ENCODE measurements at regions not wholly inside any gene's neighbourhood (a gene's known extent, or its start where the extent isn't known, plus 50 kb on each side); places are given as distances from the start of the nearest gene placed in this dataset.

- H3K36me3 Mint-ChIP-seq = no peaks in the 10 kb centered on the region
- H3K9me3 Mint-ChIP-seq = no peaks in the 10 kb centered on the region
- H3K4me3 Mint-ChIP-seq = no peak overlapping the region
- H3K4me1 Mint-ChIP-seq = peaks cover 26 to 49% of the 10 kb centered on the region in 2 donors
- no peak for ATAC-seq (replicated peaks)
- no peak overlapping the region for H3K27ac Mint-ChIP-seq
- DNase-seq = no peak
- peaks cover 0 to 25% of the 10 kb centered on the region in 2 donors for H3K27me3 Mint-ChIP-seq
Measured at GRCh38 chr4:153084224-153084979, 119.8 kb upstream of the TRIM2 start.

GRCh38 chr4:153084980-153085630, 119.1 kb upstream of the TRIM2 start:
- Mint-ChIP-seq H3K4me3 (peak overlapping the region in 1 of 2 donors; percentile 1), H3K9me3 (no peaks in the 10 kb centered on the region), H3K27me3 (peaks cover 0 to 21% of the 10 kb centered on the region in 2 donors), H3K4me1 (peaks cover 26 to 46% of the 10 kb centered on the region in 2 donors), H3K27ac (peak overlapping the region; percentile 68), H3K36me3 (no peaks in the 10 kb centered on the region)
- ATAC-seq (replicated peaks) (peak; percentile 68 to 74), DNase-seq (peak; percentile 71)

DNA sequence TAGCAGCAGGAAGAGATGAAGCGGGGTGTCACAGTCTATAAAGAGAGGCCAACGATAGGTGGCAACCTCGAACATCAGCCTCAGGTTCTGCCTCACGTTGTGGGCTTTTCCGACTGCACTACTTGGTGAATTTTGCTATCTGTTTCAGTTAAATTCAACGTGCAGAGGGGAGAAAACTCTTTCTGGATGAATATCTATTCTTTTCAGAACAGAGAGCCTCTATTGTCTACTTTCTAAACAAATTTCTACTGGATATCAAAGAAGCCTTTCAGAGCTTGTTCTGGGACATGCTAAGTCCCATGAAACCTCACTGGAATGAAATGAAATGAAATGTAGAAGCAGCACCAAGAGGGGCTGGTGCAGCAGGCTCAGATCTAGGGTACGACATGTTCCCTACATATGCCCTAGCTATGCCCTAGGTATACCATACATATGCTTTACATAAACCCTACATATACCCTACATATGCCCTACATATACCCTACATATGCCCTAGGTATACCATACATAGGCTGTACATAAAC, 116.5 kb upstream of the TRIM2 start:
- no peaks in the 10 kb centered on the region for H3K9me3 Mint-ChIP-seq
- ATAC-seq (replicated peaks) (no peak), DNase-seq (no peak)
- H3K27ac Mint-ChIP-seq = no peak overlapping the region
- H3K4me3 Mint-ChIP-seq = no peak overlapping the region
- H3K27me3 Mint-ChIP-seq = peaks cover 0 to 17% of the 10 kb centered on the region in 2 donors
- H3K4me1 Mint-ChIP-seq = peaks cover 14 to 42% of the 10 kb centered on the region in 2 donors
- no peaks in the 10 kb centered on the region for H3K36me3 Mint-ChIP-seq

DNA sequence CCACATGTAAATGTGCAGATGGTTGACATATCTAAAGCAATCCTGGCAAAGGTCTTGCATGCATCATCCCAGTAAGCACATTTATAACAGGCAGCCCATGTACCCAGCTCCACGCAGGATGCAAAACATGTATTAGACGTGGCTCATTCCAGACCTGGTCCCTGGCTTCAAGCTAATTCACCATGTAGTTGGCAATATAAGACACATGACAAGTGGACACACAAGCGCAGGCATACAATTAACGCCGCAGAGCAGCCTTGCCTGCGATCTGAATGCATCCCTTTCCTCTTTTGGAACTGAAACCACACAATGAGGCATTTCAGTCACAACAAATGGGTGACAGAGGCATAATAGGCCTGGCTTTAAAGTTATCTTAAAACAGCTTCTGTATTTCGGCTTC, 114.5 kb upstream of the TRIM2 start:
- H3K4me3 Mint-ChIP-seq = no peak overlapping the region
- no peak for DNase-seq
- H3K27ac Mint-ChIP-seq = no peak overlapping the region
- peaks cover 0 to 17% of the 10 kb centered on the region in 2 donors for H3K27me3 Mint-ChIP-seq
- H3K9me3 Mint-ChIP-seq = no peaks in the 10 kb centered on the region
- H3K36me3 Mint-ChIP-seq = no peaks in the 10 kb centered on the region
- peaks cover 8 to 32% of the 10 kb centered on the region in 2 donors for H3K4me1 Mint-ChIP-seq
- ATAC-seq (replicated peaks) = no peak

GRCh38 chr4:153090181-153090580, 114.1 kb upstream of the TRIM2 start:
- no peak overlapping the region for H3K4me3 Mint-ChIP-seq
- ATAC-seq (replicated peaks) (no peak), DNase-seq (no peak)
- H3K4me1 Mint-ChIP-seq = peaks cover 6 to 28% of the 10 kb centered on the region in 2 donors
- H3K27ac Mint-ChIP-seq = no peak overlapping the region
- no peaks in the 10 kb centered on the region for H3K9me3 Mint-ChIP-seq
- H3K36me3 Mint-ChIP-seq = no peaks in the 10 kb centered on the region
- H3K27me3 Mint-ChIP-seq = peaks cover 0 to 17% of the 10 kb centered on the region in 2 donors

- ATAC-seq (replicated peaks) (no peak), DNase-seq (no peak)
- H3K4me1 Mint-ChIP-seq = peaks cover 0 to 22% of the 10 kb centered on the region in 2 donors
- no peaks in the 10 kb centered on the region for H3K9me3 Mint-ChIP-seq
- H3K4me3 Mint-ChIP-seq = no peak overlapping the region
- no peaks in the 10 kb centered on the region for H3K36me3 Mint-ChIP-seq
- H3K27ac Mint-ChIP-seq = no peak overlapping the region
- H3K27me3 Mint-ChIP-seq = peaks cover 0 to 11% of the 10 kb centered on the region in 2 donors
Measured at GRCh38 chr4:153090670-153091385, 113.4 kb upstream of the TRIM2 start.

- Mint-ChIP-seq H3K36me3 (no peaks in the 10 kb centered on the region), H3K27ac (no peak overlapping the region), H3K27me3 (no peaks in the 10 kb centered on the region), H3K4me3 (no peak overlapping the region), H3K9me3 (no peaks in the 10 kb centered on the region), H3K4me1 (peaks cover 0 to 19% of the 10 kb centered on the region in 2 donors)
- ATAC-seq (replicated peaks) (no peak), DNase-seq (no peak)
Measured at GRCh38 chr4:153093396-153093795, 110.8 kb upstream of the TRIM2 start.

DNA sequence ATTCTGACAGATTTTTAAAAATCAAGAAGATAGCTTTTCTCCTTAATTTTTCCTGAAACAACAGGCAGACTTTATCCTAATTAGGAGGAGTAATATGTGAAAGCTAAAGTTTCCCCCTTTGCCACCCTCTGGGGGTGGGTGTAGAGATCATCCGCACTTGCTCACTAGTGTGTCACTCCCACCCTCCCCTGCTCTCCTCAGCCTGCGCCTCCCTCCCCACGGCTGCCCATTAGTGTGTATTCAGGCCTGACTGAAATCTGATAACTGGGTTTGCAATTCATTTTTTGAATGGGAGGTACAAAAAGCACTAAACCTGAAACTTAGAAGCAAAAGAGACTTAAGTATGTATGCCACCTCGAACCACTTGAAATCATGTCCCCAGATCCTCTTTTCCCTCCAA, 110.4 kb upstream of the TRIM2 start:
- no peaks in the 10 kb centered on the region for H3K9me3 Mint-ChIP-seq
- no peak overlapping the region for H3K27ac Mint-ChIP-seq
- H3K4me1 Mint-ChIP-seq = peaks cover 0 to 17% of the 10 kb centered on the region in 2 donors
- no peak overlapping the region for H3K4me3 Mint-ChIP-seq
- H3K36me3 Mint-ChIP-seq = no peaks in the 10 kb centered on the region
- no peaks in the 10 kb centered on the region for H3K27me3 Mint-ChIP-seq
- DNase-seq = no peak
- no peak for ATAC-seq (replicated peaks)

DNA sequence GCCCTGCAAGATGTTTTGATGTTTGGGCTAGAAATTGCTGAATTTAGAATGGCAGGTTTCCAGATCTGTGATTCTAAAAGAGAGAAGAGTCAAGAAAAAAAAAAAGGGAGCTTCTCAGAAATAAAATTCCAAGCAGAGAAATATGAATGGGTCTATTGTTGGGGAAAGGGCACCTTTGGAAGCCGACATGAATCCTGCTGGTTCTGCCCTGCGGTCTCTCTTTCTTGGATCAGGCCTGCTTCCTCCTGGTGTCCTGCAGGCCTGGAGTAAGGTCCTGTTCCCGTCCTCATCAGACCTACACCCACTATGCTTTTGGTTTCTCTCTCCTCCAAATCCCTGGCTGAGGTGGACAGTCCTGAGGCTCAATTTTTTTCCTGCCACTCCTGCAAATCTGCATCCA, 109.8 kb upstream of the TRIM2 start:
- no peak for ATAC-seq (replicated peaks)
- H3K36me3 Mint-ChIP-seq = no peaks in the 10 kb centered on the region
- H3K27me3 Mint-ChIP-seq = no peaks in the 10 kb centered on the region
- peaks cover 0 to 11% of the 10 kb centered on the region in 2 donors for H3K4me1 Mint-ChIP-seq
- H3K27ac Mint-ChIP-seq = no peak overlapping the region
- no peaks in the 10 kb centered on the region for H3K9me3 Mint-ChIP-seq
- no peak for DNase-seq
- H3K4me3 Mint-ChIP-seq = no peak overlapping the region

- Mint-ChIP-seq H3K9me3 (no peaks in the 10 kb centered on the region), H3K4me3 (no peak overlapping the region), H3K27ac (no peak overlapping the region), H3K27me3 (no peaks in the 10 kb centered on the region), H3K4me1 (peaks cover 0 to 4% of the 10 kb centered on the region in 2 donors), H3K36me3 (no peaks in the 10 kb centered on the region)
- ATAC-seq (replicated peaks) (peak in 1 of 2 donors; percentile 38), DNase-seq (no peak)
Measured at GRCh38 chr4:153095448-153096204, 108.6 kb upstream of the TRIM2 start.

DNA sequence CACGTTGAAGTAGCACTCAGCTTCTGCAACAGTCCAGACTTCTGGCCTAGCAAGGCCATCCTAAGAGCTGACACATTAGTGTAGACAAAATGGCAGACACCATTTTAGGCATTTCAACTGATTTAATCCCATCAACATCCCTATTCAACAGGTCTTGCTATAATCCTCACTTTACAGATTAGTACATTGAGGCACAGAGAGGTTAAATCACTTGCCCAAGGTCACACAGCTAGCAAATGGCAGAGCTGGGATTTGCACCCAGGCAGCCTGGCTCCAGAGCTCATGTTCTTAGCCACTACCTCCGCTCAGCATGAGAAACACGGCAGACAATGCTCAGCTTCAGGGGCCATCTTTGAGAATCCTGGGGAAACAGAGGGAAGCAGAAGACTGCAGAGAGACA, 107.9 kb upstream of the TRIM2 start:
- Mint-ChIP-seq H3K36me3 (no peaks in the 10 kb centered on the region), H3K9me3 (no peaks in the 10 kb centered on the region), H3K27ac (no peak overlapping the region), H3K27me3 (no peaks in the 10 kb centered on the region), H3K4me1 (no peaks in the 10 kb centered on the region), H3K4me3 (no peak overlapping the region)
- no peak for DNase-seq
- no peak for ATAC-seq (replicated peaks)

DNA sequence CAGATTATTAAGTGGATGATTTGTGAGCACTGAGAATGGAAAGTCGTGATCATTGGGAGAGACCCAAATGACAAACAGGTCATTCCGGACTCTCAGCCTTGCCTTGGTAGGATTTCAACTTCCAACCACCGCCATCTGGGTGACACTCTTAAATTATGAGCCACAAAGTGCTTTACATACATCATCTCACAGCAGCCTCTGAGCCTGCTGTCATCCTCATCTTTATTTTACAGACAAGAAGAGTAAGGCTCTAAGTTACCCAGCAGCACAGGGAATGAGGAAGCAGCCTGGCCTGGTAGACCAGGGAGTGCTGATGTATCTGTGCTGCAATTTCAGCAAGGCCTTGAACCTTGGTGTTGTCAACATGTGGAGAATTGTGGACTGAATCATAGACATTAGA, 105.8 kb upstream of the TRIM2 start:
- no peaks in the 10 kb centered on the region for H3K36me3 Mint-ChIP-seq
- H3K27me3 Mint-ChIP-seq = peaks cover 0 to 1% of the 10 kb centered on the region in 2 donors
- no peak overlapping the region for H3K27ac Mint-ChIP-seq
- H3K4me3 Mint-ChIP-seq = no peak overlapping the region
- H3K9me3 Mint-ChIP-seq = no peaks in the 10 kb centered on the region
- ATAC-seq (replicated peaks) (no peak), DNase-seq (no peak)
- H3K4me1 Mint-ChIP-seq = no peaks in the 10 kb centered on the region

- Mint-ChIP-seq H3K9me3 (no peaks in the 10 kb centered on the region), H3K27ac (no peak overlapping the region), H3K4me3 (no peak overlapping the region), H3K36me3 (no peaks in the 10 kb centered on the region), H3K4me1 (no peaks in the 10 kb centered on the region), H3K27me3 (peaks cover 7 to 13% of the 10 kb centered on the region in 2 donors)
- no peak for DNase-seq
- ATAC-seq (replicated peaks) = no peak
Measured at GRCh38 chr4:153099391-153100140, 104.7 kb upstream of the TRIM2 start.
